K562 (cell line): ENCODE measurements at regions not wholly inside any gene's neighbourhood (a gene's known extent, or its start where the extent isn't known, plus 50 kb on each side); places are given as distances from the start of the nearest gene placed in this dataset.

Experiments
- ATAC-seq: fragments of 200-7000 bp; cut with Tn5 transposase; 3 replicates; pipeline ENCODE4 v1.9.1; 2020; ENCODE audit warnings: moderate library complexity
- BruUV-seq: library from RNA; stranded (reverse); fragments of 400-500 nt; replicated peaks from 2 replicates; lab custom pipeline; 2021; lab: Mats Ljungman, UMichigan
- CTCF ChIA-PET: fragments of 300-600 bp; formaldehyde crosslinking; extraction: SDS; loops from one replicate; lab custom pipeline; 2021; ENCODE audit warnings: low intra/inter-chr PET ratio; lab: Yijun Ruan, JAX
- POLR2A ChIA-PET: fragments of 300-600, 350-650 bp; sonication (Branson Sonifier 250); formaldehyde crosslinking; extraction: SDS; loops from one replicate; lab custom pipeline; 2021; ENCODE audit warnings: antibody characterized with exemption, inconsistent platforms; lab: Yijun Ruan, JAX
- DNase-seq, 4 experiments: peaks; one replicate each; pipeline versions ENCODE4 v3.0.0 to v3.0.0-alpha.2; 2011 to 2018; ENCODE audit warnings: low spot score in 3 of 4, mixed read lengths in 3 of 4; ENCODE audit errors: extremely low read depth in 1 of 4
- FAIRE-seq: peaks from 2 replicates; lab custom pipeline; 2011; peaks lifted over from hg19 to GRCh38; lab: Jason Lieb, UNC
- H2AFZ ChIP-seq: 2 replicates; pipeline ENCODE4 v1.6.0; 2011; ENCODE audit warnings: low read depth, low read length, control low read depth, inconsistent platforms
- H3K27ac ChIP-seq: fragments of 200-600 bp; 3 replicates; pipeline ENCODE4 v1.8.0; 2011; ENCODE audit warnings: low read depth, mild to moderate bottlenecking, control low read depth, inconsistent platforms, low read length, moderate library complexity, mixed read lengths; ENCODE audit errors: extremely low read depth
- H3K27me3 ChIP-seq, 2 experiments: fragments of 300-600 bp in 1 of 2; 2 replicates in 1 of 2; 3 replicates in 1 of 2; pipeline versions ENCODE4 v1.6.0 to v1.8.0; 2011; ENCODE audit warnings: inconsistent platforms in 2 of 2, low read length in 2 of 2, mild to moderate bottlenecking in 1 of 2, mixed read lengths in 1 of 2, moderate library complexity in 1 of 2; ENCODE audit not compliant: control insufficient read depth in 2 of 2, insufficient read depth in 2 of 2
- H3K36me3 ChIP-seq: fragments of 300-600 bp; 3 replicates; pipeline ENCODE4 v1.8.0; 2011; ENCODE audit warnings: mild to moderate bottlenecking, low read length, inconsistent platforms; ENCODE audit not compliant: control insufficient read depth, insufficient read depth
- H3K4me1 ChIP-seq, 2 experiments: fragments of 200-600 bp in 1 of 2; replicated peaks in 1 of 2; 2 replicates in 1 of 2; 3 replicates in 1 of 2; pipeline versions ENCODE4 v1.5.1 to v1.8.0; 2011; ENCODE audit warnings: inconsistent platforms in 2 of 2, low read length in 2 of 2, mild to moderate bottlenecking in 1 of 2, mixed read lengths in 1 of 2, moderate library complexity in 1 of 2; ENCODE audit not compliant: control insufficient read depth in 2 of 2, insufficient read depth in 2 of 2
- H3K4me2 ChIP-seq: 2 replicates; pipeline ENCODE4 v1.6.1; 2011; ENCODE audit warnings: low read length, control low read depth, inconsistent platforms, mixed read lengths; ENCODE audit not compliant: insufficient read depth
- H3K4me3 ChIP-seq: fragments of 200-600 bp; sonication (generic), shearing (Covaris generic); 2 replicates; pipeline ENCODE4 v1.5.1; 2016; ENCODE audit warnings: control low read depth, inconsistent platforms
- H3K79me2 ChIP-seq: fragments of 200-600 bp; 3 replicates; pipeline ENCODE4 v1.8.0; 2011; ENCODE audit warnings: low read length, inconsistent platforms; ENCODE audit not compliant: control insufficient read depth, insufficient read depth
- H3K9ac ChIP-seq, 2 experiments: 2 replicates each; pipeline versions ENCODE4 v1.6.0 to v1.6.1; 2011; ENCODE audit warnings: low read depth in 2 of 2, low read length in 2 of 2, control low read depth in 1 of 2, inconsistent platforms in 1 of 2, mild to moderate bottlenecking in 1 of 2, mixed read lengths in 1 of 2; ENCODE audit not compliant: insufficient read depth in 1 of 2
- H3K9me1 ChIP-seq: one replicate; pipeline ENCODE4 v1.6.0; 2011; ENCODE audit warnings: inconsistent platforms, mild to moderate bottlenecking, low read length, moderate library complexity; ENCODE audit not compliant: control insufficient read depth, insufficient read depth
- H3K9me3 ChIP-seq: replicated peaks from 2 replicates; pipeline ENCODE4 v1.5.1; 2011; ENCODE audit warnings: low read depth, low read length, inconsistent platforms; ENCODE audit not compliant: control insufficient read depth, insufficient read depth
- H4K20me1 ChIP-seq: replicated peaks from 2 replicates; pipeline ENCODE4 v1.6.1; 2011; ENCODE audit warnings: low read length, inconsistent platforms, mixed read lengths; ENCODE audit not compliant: control insufficient read depth, insufficient read depth
- E2F3 ChIP-seq: fragments of 250-450 bp; sonication (Bioruptor Pico); IDR thresholded peaks from 2 replicates; pipeline ENCODE4 v1.4.0; 2020; ENCODE audit warnings: mild to moderate bottlenecking
- KDM4B ChIP-seq, 2 experiments: fragments of 450-650 bp in 1 of 2; sonication (generic) in 1 of 2; IDR thresholded peaks; 2 replicates each; pipeline ENCODE4 v1.6.1; 2016 to 2017; ENCODE audit warnings: borderline replicate concordance in 2 of 2, antibody characterized with exemption in 1 of 2, low read depth in 1 of 2, mild to moderate bottlenecking in 1 of 2
- ZNF583 ChIP-seq: fragments of 250-450 bp; sonication (Bioruptor Pico); IDR thresholded peaks from 2 replicates; pipeline ENCODE4 v1.4.0; 2020
- in situ Hi-C: fragments of 300-500 bp; cut with MboI; formaldehyde crosslinking; loops from 4 replicates; pipeline ENCODE4 v1.15.0; 2018; ENCODE audit warnings: inconsistent platforms, mixed read lengths
- intact Hi-C: fragments of 100-400 bp; cut with micrococcal nuclease; formaldehyde crosslinking; loops from 2 replicates; pipeline ENCODE4 v1.14.2; 2022
- TF ChIP-seq, protein P1 (sequence below): fragments of 450-650 bp; IDR thresholded peaks from 2 replicates; pipeline ENCODE4 v1.7.1; 2018; ENCODE audit warnings: mild to moderate bottlenecking, low read depth; ENCODE audit not compliant: partially characterized antibody

DNA sequence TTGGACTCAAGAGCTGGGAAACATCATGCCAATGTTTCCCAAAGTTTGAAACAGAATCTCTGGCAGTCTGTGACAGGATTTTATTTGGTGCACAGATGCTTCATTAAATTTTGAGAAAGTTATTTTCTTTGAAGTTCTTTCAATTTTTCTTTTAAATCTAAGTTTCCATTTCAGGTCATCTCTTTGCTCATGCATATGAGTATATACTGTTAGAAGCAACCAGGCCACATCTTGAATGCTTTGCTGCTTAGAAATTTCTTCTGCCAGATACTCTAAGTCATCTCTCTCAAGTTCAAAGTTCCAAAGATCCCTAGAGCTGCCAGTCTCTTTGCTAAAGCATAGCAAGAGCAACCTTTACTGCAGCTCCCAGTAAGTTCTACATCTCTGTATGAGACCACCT is 59.1 kb upstream of the CCDC28A start:
- no peaks in the 10 kb centered on the region for H3K9me3 ChIP-seq
- intact Hi-C loops (no loop called here), in situ Hi-C loops (no loop called here)
- H3K36me3 ChIP-seq, result no peaks in the 10 kb centered on the region
- H3K27ac ChIP-seq, result no peak overlapping the region
- ATAC-seq (no peak), FAIRE-seq (no peak), DNase-seq (no peak)
- ChIA-PET CTCF (no interaction called here), POLR2A (no interaction called here)
- TF ChIP-seq KDM4B (IDR thresholded peaks at IDR 0.05; ENCODE audit: borderline replicate concordance in 2 of 2, low read depth in 1 of 2), result no peak
- TF ChIP-seq, protein P1, sequence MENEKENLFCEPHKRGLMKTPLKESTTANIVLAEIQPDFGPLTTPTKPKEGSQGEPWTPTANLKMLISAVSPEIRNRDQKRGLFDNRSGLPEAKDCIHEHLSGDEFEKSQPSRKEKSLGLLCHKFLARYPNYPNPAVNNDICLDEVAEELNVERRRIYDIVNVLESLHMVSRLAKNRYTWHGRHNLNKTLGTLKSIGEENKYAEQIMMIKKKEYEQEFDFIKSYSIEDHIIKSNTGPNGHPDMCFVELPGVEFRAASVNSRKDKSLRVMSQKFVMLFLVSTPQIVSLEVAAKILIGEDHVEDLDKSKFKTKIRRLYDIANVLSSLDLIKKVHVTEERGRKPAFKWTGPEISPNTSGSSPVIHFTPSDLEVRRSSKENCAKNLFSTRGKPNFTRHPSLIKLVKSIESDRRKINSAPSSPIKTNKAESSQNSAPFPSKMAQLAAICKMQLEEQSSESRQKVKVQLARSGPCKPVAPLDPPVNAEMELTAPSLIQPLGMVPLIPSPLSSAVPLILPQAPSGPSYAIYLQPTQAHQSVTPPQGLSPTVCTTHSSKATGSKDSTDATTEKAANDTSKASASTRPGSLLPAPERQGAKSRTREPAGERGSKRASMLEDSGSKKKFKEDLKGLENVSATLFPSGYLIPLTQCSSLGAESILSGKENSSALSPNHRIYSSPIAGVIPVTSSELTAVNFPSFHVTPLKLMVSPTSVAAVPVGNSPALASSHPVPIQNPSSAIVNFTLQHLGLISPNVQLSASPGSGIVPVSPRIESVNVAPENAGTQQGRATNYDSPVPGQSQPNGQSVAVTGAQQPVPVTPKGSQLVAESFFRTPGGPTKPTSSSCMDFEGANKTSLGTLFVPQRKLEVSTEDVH, result no peak
- TF ChIP-seq ZNF583 (CRISPR knock-in tag), result no peak
- TF ChIP-seq E2F3 (CRISPR knock-in tag), result no peak
- no peak overlapping the region for H2AFZ ChIP-seq
- H4K20me1 ChIP-seq, result no peaks in the 10 kb centered on the region
- no peak overlapping the region for H3K4me3 ChIP-seq
- peaks cover 0 to 2% of the 10 kb centered on the region in 2 experiments; a peak in 1 of 5 replicates for H3K27me3 ChIP-seq
- BruUV-seq, result no TSS peak
- H3K9ac ChIP-seq, result no peak overlapping the region
- H3K9me1 ChIP-seq, result no peaks in the 10 kb centered on the region
- H3K79me2 ChIP-seq, result no peaks in the 10 kb centered on the region
- no peak overlapping the region for H3K4me2 ChIP-seq
- H3K4me1 ChIP-seq, result no peaks in the 10 kb centered on the region
